HG03095 (cell line): ENCODE measurements at regions not wholly inside any gene's neighbourhood (a gene's known extent, or its start where the extent isn't known, plus 50 kb on each side); places are given as distances from the start of the nearest gene placed in this dataset.
"Not testable (repeated sequence)": the region's sequence is repeated elsewhere in the genome, so short reads cannot be mapped to it uniquely, and the experiment has no call there.

Source experiments
- ATAC-seq: cut with Tn5 transposase; IDR thresholded peaks from one replicate; pipeline ENCODE4 v1.9.1; 2021; ENCODE audit warnings: moderate library complexity; ENCODE audit not compliant: unreplicated experiment

DNA sequence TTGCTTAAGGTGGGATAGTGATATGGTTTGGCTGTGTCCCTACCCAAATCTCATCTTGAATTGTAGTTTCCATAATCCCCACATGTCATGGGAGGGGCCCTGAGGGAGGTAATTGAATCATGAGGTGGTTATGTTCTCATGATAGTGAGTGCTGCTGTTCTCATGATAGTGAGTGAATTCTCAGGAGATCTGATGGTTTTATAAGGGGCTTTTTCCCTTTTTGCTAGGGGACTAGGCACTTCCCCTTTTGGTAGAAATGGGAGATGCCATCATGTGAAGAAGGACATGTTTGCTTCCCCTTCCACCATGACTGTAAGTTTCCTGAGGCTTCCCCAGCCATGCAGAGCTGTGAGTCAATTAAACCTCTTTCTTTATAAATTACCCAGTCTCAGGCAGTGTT, 137.5 kb downstream of the DUSP10 start:
- ATAC-seq, result not testable (repeated sequence)

DNA sequence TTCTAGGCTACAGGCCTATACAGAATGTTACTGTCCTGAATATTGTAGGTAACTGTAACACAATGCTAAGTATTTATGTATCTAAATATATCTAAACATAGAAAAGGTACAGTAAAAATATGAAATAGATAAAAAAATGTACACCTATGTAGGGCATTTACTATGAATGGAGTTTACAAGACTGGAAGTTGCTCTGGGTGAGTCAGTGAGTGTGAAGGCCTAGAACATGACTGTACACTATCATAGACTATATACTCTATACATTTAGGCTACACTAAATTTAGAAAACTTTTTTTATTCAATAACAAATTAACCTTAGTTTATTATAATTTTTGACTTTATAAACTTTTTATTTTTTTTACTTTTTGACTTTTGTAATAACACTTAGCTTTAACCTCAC, 136.9 kb downstream of the DUSP10 start:
- no peak for ATAC-seq

DNA sequence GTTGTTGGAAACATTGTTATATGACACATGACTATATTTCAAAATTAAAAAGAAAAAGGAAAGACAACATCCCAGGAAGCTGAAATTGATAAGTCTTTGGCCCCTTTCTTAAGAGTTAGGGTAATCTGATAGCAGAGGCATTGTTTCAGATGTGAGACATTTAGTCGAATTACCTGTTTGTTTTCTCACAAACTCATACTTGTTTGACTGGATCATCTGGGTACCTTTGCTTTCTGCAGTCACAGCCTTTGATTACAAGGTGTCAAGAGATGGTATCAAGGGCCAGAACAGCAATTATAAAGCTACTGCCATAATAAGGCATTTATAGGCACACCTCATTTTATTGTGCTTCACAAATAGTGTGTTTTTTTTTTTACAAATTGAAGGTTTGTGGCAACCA, 136.3 kb downstream of the DUSP10 start:
- ATAC-seq, result no peak

DNA sequence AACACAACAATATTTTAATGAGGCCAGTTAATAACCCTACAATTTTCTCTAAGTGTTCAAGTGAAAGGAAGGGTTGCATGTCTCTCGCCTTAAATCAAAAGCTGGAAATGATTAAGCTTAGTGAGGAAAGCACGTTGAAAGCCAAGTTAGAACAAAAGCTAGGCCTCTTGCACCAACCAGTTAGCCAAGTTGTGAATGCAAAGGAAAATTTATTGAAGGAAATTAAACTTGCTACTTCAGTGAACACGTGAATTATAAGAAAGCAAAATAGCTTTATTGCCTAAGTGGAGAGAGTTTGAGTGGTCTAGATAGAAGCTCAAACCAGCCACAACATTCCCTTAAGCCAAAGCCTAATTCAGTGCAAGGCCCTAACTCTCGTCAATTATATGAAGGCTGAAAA, 135.6 kb downstream of the DUSP10 start:
- ATAC-seq, result no peak

DNA sequence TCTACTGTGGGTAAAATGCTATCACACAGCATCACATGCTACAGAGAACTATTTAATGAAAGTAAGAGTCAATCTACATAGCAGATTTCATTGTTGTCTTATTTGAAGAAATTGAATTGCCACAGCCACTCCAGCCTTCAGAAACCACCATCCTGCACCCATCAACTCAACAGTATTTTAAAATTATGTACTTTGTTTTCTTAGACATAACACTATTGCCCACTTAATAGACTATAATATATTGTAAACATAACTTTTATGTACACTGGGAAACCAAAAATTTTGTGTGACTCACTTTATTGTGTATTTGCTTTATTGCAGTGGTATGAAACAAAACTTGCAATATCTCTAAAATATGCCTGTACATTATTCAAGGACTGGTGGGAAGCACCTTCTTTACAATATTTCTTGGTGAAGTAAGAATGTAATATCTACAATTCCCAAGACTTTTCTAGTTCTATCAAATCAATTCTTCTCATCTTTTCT, 133.0 kb downstream of the DUSP10 start:
- no peak for ATAC-seq

DNA sequence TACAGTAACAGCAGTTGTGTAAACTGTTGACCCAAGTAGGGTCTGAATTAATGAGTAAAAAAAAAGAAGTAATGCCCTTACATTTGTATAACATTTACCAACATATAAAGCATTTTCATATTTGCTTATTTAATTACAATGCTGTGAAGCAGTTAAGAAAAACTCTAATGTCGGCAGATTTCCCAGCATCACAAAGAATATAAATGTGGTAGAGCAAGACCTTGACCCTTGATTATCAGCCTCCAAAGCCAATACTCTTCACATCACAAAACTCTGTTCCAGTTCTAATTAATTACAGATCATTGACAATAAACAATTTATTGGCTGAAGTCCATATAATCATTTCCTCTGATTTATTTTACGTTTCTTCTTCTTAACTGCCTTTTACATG, 130.2 kb downstream of the DUSP10 start:
- no peak for ATAC-seq

DNA sequence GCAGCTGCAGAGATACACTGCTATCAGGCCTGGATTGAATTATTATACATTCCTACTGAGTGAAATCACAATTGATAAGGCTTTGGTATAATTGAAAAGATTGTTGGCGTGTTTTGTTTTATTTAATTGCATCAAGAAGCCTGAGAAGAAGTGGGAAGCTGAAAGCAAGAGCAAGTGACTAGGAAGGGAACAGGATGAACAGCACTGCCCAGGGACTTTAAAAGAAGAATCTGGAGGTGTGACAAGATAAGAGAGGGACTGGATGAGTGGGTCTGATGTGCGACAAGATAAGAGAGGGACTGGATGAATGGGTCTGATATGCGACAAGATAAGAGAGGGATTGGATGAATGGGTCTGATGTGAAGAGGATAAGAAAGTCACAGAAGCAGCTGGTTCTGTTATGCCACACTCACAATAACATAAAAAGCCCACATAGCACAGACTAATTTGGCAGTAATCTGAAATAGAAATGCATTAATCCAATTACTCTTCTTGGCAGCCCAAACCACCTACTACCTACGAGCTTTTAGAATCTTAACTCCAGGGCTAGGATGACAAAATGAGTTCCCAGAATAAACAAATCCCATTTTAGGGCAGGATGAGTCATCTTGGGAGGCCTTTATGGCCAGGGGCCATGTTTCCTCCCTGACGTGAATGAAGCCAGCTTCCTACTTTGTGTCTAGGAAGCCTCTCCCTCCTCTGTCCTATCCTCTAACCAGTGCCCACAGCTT, 129.7 kb downstream of the DUSP10 start:
- ATAC-seq, result no peak

DNA sequence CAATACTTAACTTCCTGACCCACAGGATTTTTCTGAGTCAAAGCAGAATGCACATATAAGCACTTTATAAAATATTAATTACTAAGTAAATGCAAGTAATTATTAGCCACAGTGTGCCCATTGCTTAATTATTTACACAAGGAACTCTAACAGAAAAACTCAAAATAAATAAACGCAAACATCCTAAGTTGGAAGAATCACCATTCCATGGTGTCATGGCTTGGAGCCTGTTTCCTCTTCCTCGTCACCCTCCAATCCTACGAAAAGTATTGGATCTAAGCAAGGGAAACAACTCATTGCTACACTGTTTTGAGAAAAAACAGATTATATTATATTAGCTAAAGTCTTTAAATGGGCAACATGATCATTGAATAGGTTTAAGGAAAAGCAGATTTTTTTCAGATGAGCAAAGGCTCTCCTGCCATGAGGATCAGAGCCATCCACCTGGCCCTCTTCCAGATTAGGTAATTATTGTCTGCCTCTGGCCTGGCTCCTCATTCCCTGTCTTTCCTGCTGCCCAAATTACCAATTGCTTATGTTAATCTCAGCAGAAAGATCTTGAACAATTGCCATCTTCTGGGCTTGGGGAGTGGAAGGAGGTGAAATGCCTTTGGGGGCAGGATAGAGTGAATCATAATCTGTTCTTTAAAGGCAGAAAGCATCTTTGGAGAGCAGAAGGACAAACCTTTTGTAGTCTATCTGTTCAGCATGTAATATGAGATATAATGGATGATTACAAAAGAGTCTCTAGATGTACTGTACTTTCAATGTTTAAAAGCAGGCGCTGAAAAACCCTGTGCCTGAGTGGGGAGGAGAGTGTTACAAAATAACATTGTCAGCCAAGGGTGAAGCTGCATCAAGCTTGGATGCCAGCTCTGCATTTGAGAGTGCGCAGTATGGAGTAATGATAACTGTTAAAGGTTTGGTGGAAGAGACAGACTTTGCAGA, 121.2 kb downstream of the DUSP10 start:
- no peak for ATAC-seq

DNA sequence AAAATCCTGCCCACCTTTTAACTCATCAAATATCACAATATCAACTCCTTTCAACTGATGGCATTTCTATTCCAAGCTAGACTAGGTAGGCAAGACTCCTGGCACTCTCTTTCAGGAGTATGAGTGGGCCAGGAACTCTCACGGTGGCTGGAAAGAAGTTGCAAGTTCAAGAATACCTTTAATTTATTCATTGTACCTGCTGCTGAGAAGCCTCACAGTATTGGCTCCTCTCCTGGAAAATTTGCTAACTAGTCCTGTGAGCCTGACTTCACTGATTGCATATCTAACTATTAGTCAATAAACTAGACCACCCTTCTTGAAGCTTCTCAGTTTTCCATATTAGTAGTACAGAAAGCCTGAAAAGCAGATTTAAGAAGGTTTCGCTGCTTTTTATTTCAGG, 120.2 kb downstream of the DUSP10 start:
- no peak for ATAC-seq

DNA sequence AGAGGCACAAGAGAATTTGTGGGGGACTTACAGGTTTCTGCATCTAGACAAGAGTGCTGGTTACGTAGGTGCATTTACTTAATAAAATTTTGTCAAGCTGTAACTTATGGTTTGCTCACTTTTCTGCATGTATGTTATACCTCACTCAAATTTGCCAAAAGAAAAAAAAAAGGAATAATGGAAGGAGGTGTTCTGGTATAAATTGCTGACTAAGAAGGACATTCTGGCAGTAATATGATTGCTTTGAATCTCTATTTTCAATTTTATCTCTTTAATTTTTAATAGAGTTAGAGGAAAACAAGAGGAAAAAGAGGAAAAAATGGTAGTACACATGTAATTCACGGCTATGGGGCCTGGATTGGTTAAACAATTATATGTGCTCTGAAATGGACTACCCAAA, 119.5 kb downstream of the DUSP10 start:
- ATAC-seq, result no peak

DNA sequence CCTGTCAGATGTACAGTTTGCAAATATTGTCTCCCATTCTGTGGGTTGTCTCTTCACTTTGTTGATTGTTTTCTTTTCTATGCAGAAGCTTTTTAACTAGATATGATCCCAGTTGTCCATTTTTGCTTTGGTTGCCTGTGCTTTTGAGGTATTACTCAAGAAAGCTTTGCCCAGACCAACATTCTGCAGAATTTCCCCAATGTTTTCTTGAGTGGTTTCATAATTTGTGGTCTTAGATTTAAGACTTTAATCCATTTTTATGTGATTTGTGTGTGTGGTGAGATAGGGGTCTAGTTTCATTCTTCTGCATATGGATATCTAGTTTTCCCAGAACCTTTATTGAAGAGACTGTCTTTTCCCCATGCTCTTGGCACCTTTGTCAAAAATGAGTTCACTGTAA, 116.9 kb downstream of the DUSP10 start:
- ATAC-seq, result no peak

DNA sequence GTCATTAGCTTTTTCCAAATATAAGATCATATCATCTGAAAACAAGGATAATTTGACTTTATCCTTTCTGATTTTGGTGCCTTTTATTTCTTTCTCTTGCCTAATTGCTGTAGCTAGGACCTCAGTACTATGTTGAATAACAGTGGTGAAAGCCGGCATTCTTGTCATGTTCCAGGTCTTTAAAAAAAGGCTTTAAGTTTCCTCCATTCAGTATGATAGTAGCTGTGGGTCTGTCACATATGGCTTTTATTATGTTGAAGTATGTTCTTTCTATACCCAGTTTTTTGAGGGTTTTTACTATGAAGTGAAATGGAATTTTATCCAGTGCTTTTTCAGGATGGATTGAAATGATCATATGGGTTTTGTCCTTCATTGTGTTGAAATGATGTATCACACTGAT, 115.8 kb downstream of the DUSP10 start:
- ATAC-seq, result no peak

DNA sequence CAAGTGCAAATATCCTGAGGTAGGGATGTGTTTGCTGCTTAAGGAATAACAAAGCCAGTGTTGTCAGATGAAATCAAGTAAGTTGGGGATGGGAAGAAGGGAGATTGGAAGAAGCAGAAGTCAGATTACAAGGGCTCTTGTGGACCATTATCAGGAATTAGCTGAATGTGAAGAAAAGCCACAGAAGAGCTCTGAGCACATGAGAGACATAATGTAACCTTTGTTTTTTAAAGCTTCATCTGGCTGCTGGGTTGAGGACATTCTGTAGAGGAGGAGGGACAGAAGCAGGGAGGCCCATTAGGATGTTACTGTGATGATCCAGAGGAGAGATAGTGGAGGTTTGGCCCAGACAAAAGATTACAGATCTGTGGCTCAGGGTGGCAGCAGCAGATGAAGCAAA, 111.7 kb downstream of the DUSP10 start:
- no peak for ATAC-seq

DNA sequence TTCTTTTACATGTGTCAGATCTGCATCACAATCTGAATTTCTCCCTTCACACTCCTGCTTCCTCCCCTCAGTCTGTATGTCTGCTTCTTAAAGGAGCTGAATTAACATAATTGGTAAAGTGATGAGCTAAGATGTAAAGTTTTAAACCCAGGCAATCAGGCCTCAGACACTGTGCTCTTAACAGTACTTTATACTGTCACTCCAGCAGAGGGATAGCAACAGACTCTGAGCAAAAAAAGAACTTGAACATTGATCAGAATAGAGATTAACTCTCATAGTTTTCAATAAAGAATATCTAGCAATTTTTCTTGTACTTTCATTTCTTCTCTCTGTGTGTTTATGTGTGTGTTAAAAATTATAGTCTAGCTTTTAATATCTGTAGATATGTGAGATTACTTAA, 110.3 kb downstream of the DUSP10 start:
- no peak for ATAC-seq

DNA sequence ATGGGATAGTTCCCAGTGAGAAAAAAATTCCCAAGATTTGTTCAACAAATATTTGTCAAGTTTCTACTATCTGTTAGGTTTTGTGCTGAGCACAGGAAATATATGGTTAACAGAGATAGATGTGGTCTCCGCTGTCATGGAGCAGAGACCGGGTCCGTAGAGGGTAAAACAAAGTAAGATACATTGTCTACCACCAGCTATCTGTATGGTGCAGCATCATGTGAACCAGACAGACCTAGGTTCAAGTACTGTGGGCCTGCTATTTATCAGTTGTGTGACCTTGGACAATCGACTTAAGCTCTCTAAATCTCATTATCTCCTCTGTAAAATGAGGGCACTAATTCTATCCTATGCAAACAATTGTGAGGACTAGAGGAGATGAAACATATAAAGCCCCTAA, 109.8 kb downstream of the DUSP10 start:
- ATAC-seq, result no peak

DNA sequence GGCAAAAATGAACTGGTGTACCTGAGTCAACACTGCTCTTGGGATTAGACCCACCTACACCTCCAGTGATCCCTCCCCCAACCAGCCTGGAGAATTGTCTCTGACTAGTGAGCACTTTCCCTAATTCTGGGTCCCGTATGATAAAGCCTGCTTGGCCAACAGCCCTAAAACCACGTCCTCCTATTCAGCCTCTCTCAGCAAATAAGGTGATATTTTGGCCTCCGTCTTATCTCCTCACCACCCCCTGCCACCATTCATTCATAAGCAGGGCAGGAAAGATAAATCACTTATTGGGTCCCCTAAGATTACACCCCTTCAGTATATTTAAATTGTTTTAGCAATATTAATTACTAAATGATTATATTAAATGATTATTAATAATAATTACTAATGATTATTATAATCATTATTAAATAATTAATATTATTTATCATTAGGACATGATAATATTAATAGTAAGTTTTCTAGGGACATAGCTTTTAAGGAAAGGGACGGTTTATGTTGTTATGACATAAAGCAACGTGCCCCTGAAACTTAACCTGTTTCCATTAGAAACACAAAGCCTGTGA, 108.0 kb downstream of the DUSP10 start:
- no peak for ATAC-seq

DNA sequence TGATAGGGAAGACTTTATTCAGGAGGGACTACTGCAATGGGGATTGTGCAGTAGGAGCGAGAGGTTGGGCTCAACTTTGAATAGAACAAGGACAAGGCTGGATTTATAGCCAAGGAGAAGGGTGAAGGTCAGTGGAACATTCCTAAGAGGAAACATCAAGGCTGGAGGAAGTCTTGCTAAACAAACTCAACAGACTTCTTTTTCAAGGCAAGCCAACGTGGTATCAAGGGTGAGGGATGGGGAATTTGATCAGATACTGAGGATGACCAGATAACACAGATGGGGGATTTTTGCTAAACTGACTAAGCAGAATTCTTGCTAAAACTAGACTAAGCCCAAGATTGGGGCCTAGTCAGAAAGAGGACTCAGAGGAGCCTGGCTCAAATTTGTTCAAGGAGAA, 107.3 kb downstream of the DUSP10 start:
- no peak for ATAC-seq

DNA sequence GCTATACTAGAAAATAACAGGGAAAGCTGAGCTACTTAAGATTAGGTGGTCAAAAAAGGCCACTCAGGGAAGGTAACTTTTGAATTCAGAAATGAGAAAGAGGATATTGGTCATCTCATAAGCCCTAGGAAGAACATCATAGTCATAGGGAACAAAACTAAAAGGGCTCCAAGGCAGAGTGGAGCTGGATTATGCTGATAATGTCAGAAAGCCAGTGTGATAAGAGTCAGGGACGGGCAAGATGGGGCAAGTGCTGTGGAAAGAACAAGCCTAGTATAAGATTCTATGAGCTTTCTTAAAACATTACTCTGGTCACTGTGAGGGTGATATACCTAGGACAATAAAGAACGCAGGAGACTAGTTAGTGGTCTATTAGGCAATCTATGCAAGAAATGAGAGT, 106.6 kb downstream of the DUSP10 start:
- no peak for ATAC-seq

DNA sequence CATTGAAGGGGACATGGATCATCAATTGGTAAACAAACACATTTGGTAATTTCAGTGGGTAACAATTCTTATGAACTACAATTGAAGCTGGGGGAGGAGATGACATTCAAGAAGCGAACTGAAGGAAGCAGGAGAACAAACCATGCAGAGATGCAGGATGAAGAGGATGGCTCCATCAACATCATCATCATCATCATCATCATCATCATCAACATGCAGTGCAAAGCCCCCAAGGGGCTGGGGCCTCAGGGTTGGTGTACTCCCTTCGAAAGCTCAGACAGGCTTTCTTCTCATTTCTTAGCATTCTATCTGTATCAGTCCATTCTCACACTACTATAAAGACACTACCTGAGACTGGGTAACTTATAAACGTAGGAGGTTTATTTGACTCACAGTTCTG, 105.8 kb downstream of the DUSP10 start:
- ATAC-seq, result no peak

DNA sequence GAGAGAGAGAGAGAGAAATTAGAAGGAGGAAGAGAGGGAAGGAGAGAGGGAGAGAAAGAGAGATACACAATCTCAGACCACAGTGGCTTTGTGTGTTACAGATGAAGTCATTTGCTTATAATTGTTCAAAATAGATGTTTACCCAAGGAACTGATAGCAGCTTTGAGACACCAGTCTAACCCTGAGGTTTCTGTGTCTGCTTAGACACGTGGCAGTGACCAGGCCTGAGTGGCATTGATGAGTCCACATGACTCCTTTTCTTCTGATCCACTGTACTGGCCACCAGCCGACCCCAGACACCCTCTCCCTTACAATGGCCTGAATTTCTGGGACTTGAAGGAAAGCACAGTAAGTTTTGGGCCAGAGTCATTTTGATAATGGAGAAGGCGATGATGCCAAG, 104.9 kb downstream of the DUSP10 start:
- ATAC-seq, result no peak

DNA sequence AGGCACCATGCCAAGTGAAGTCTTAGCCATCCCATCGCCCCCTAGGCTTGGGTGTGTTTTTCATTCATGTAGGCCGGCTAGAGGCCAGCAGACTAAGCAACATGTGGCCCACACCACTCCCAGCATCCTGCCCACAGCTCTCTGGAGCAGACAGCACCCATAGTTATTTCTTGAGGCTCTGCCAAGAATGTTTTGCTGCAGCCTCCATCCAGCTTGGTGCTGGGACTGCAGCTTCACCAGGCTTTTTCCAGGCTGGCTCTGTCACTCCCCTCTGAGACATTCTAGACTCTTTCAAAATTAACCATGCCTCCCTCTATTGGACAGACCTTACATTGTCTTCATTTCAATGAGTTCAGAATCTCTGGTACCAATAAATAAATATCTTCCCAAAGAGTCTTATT, 104.2 kb downstream of the DUSP10 start:
- no peak for ATAC-seq

DNA sequence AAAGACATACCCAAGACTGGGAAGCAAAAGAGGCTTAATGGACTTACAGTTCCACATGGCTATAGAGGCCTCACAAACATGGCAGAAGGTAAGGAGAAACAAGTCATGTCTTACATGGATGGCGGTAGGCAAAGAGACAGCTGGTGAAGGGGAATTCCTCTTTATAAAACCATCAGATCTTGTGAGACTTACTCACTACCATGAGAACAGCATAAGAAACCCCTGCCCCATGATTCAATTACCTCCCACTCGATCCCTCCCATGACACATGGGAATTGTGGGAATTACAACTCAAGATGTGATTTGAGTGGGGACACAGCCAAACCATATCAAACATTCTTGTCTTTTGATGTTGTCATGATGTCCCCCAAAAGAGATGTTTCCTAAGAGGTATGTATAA, 103.3 kb downstream of the DUSP10 start:
- no peak for ATAC-seq
